ENCODE measurements at regions not wholly inside any gene's neighbourhood (a gene's known extent, or its start where the extent isn't known, plus 50 kb on each side); places are given as distances from the start of the nearest gene placed in this dataset.

- Histone ChIP-seq H3K4ac (replicated peaks; ENCODE audit: insufficient read length, low read depth, low read length) (no peak overlapping the region), H2BK12ac (ENCODE audit: low read depth, low read length) (peak overlapping the region; percentile 71; the same call in 1 of the 2 replicates), H4K20me1 (replicated peaks in 1 of 2; ENCODE audit: control insufficient read depth in 1 of 2, insufficient read depth in 2 of 2, low read length in 2 of 2) (no peaks in the 10 kb centered on the region), H3K79me2 (ENCODE audit: control insufficient read depth in 1 of 2, insufficient read depth in 2 of 2, low read length in 2 of 2) (no peaks in the 10 kb centered on the region), H3K79me1 (ENCODE audit: low read depth, low read length) (no peaks in the 10 kb centered on the region), H3K9me3 (ENCODE audit: insufficient read depth in 2 of 2, low read depth in 1 of 2, low read length in 1 of 2) (peaks cover 0 to 11% of the 10 kb centered on the region in 2 experiments; a peak in 2 of 4 replicates), H3K23me2 (ENCODE audit: low read depth, low read length) (no peaks in the 10 kb centered on the region), H3K4me2 (ENCODE audit: insufficient read depth in 1 of 2, low read depth in 2 of 2, low read length in 2 of 2) (peak overlapping the region; percentile 0 to 63; a peak in 3 of 4 replicates), H2BK20ac (ENCODE audit: low read length) (no peak overlapping the region), H3K23ac (ENCODE audit: insufficient read length) (no peak overlapping the region), H2BK15ac (ENCODE audit: low read length) (peak overlapping the region; percentile 76; the same call in 1 of the 2 replicates), H4K5ac (ENCODE audit: insufficient read length, low read depth, low read length) (no peak overlapping the region), H3K27me3 (replicated peaks in 1 of 4; ENCODE audit: control insufficient read depth in 3 of 4, extremely low read depth in 1 of 4, insufficient read depth in 3 of 4, low read length in 3 of 4) (no peaks in the 10 kb centered on the region; a peak in 1 of 7 replicates), H3K18ac (ENCODE audit: extremely low read depth, low read length) (peak overlapping the region; percentile 49; the same call in 1 of the 2 replicates), H3K14ac (ENCODE audit: insufficient read length) (no peak overlapping the region), H4K91ac (replicated peaks; ENCODE audit: insufficient read length, low read length) (peak overlapping the region; percentile 36), H3K4me3 (ENCODE audit: extremely low read depth in 1 of 4, insufficient read depth in 2 of 4, low read depth in 3 of 4, low read length in 4 of 4) (peak overlapping the region in 1 of 4 experiments; percentile 30; a peak in 3 of 8 replicates), H3K36me3 (ENCODE audit: control insufficient read depth in 2 of 4, insufficient read depth in 4 of 4, low read length in 3 of 4) (no peaks in the 10 kb centered on the region), H2BK120ac (replicated peaks; ENCODE audit: low read depth, low read length) (no peak overlapping the region), H2AFZ (ENCODE audit: low read length) (peak overlapping the region; percentile 85), H3K4me1 (replicated peaks in 1 of 4; ENCODE audit: control insufficient read depth in 3 of 4, insufficient read depth in 4 of 4, low read length in 3 of 4) (peaks cover 2 to 12% (median 3%) of the 10 kb centered on the region in 4 experiments; a peak in 5 of 7 replicates), H2BK5ac (ENCODE audit: low read depth, low read length) (no peak overlapping the region), H4K8ac (ENCODE audit: extremely low read depth, insufficient read depth, low read length) (peak overlapping the region; percentile 7; the same call in 1 of the 2 replicates), H3K9ac (replicated peaks in 1 of 4; ENCODE audit: extremely low read depth in 1 of 4, low read depth in 3 of 4, low read length in 3 of 4) (no peak overlapping the region), H3K27ac (ENCODE audit: low read depth, low read length) (no peak overlapping the region), H2AK5ac (ENCODE audit: low read depth, low read length) (no peak overlapping the region), H3K56ac (replicated peaks; ENCODE audit: insufficient read length, low read depth, low read length) (no peak overlapping the region)
- CTCF ChIA-PET (ENCODE audit: partially characterized antibody): interaction anchor here (0.6 to 3.2 kb wide), 22 partner anchors 15 to 359 kb away, joined by 3 to 20 read pairs (median 4); partner anchors contain the start of gene HAPLN3
- 24% methylated on average over 38 of the region's 38 CpGs; no CpG with 5 or more reads in 1 of the 2 experiments for WGBS, 2 experiments (ENCODE audit: extremely low coverage in 1 of 2, insufficient coverage in 1 of 2, insufficient read length in 1 of 2, insufficient replicate concordance in 2 of 2, low coverage in 1 of 2, low lambda C conversion rate in 2 of 2, missing lambda C conversion rate in 1 of 2)
- POLR2A ChIA-PET (ENCODE audit: partially characterized antibody): interaction anchor here (1.0 to 7.1 kb wide), 8 partner anchors 13 to 138 kb away, joined by 3 to 57 read pairs (median 6); partner anchors contain the start of gene HAPLN3
- FAIRE-seq: peak; percentile 62
- peak; percentile 65 to 98 for DNase-seq (ENCODE audit: low read depth in 1 of 2, low spot score in 2 of 2)
- TF ChIP-seq HDAC2 (IDR thresholded peaks at IDR 0.05; ENCODE audit: borderline replicate concordance in 1 of 2, low read depth in 2 of 2, low read length in 2 of 2) (no peak), TEAD4 (IDR thresholded peaks at IDR 0.05; ENCODE audit: low read depth, low read length) (peak; percentile 77; the same call in 1 of the 2 replicates), SRF (IDR thresholded peaks at IDR 0.05; ENCODE audit: low read depth, low read length) (no peak), CTBP2 (IDR thresholded peaks at IDR 0.05; ENCODE audit: borderline replicate concordance, insufficient read depth, insufficient read length, low read length) (no peak), PHF8 (conservative IDR thresholded peaks at IDR 0.05; ENCODE audit: low read depth, low read length) (no peak), SUZ12 (IDR thresholded peaks at IDR 0.05; ENCODE audit: low read length) (no peak), EGR1 (IDR thresholded peaks at IDR 0.05; ENCODE audit: borderline replicate concordance, low read depth, low read length) (peak; percentile 54; the same call in 1 of the 2 replicates), CREB1 (IDR thresholded peaks at IDR 0.05) (no peak), EP300 (IDR thresholded peaks at IDR 0.05; ENCODE audit: borderline replicate concordance in 1 of 2, low read depth in 2 of 2, low read length in 2 of 2) (no peak), POLR2A (IDR thresholded peaks at IDR 0.05; ENCODE audit: control extremely low read depth in 1 of 2, low read depth in 2 of 2, low read length in 2 of 2) (no peak), KDM1A (IDR thresholded peaks at IDR 0.05; ENCODE audit: borderline replicate concordance, low read length) (peak; percentile 64; the same call in 1 of the 2 replicates), CEBPB (IDR thresholded peaks at IDR 0.05; ENCODE audit: low read depth, low read length) (peak; percentile 82)
These were observed 70.7 kb upstream of the ABHD2 start for GRCh38 chr15:89017370-89018066.

All from H1 (cell line).